IMR-90 (cell line): ENCODE measurements at regions not wholly inside any gene's neighbourhood (a gene's known extent, or its start where the extent isn't known, plus 50 kb on each side); places are given as distances from the start of the nearest gene placed in this dataset.

ENCODE experiments used
- ATAC-seq: fragments of 200-7000 bp; cut with Tn5 transposase; 2 replicates; pipeline ENCODE4 v1.9.1; 2020; ENCODE audit warnings: low read depth, mild to moderate bottlenecking, moderate library complexity
- BruUV-seq: library from RNA; stranded (reverse); fragments of 400-500 nt; replicated peaks from 2 replicates; lab custom pipeline; 2021; lab: Mats Ljungman, UMichigan
- CTCF ChIA-PET: fragments of 300-600 bp; formaldehyde crosslinking; extraction: SDS; loops from one replicate; lab custom pipeline; 2021; ENCODE audit warnings: antibody characterized with exemption; lab: Yijun Ruan, JAX
- POLR2A ChIA-PET: fragments of 300-600 bp; sonication (Branson Sonifier 250); formaldehyde crosslinking; loops from one replicate; lab custom pipeline; 2022; ENCODE audit warnings: antibody characterized with exemption; ENCODE audit not compliant: unreplicated experiment; lab: Charles Lee
- DNase-seq: peaks from one replicate; pipeline ENCODE4 v3.0.0; 2013
- H2AFZ ChIP-seq: replicated peaks from 2 replicates; pipeline ENCODE3; 2013; ENCODE audit warnings: low read length, mild to moderate bottlenecking; ENCODE audit not compliant: poor library complexity
- H2AK5ac ChIP-seq: 2 replicates; pipeline ENCODE4 v1.6.1; 2013; ENCODE audit warnings: low read depth, low read length, inconsistent platforms
- H2AK9ac ChIP-seq: replicated peaks from 2 replicates; pipeline ENCODE3; 2013; ENCODE audit warnings: mild to moderate bottlenecking, low read depth, low read length, moderate library complexity; ENCODE audit not compliant: poor library complexity
- H2BK120ac ChIP-seq: 2 replicates; pipeline ENCODE4 v1.6.1; 2013; ENCODE audit warnings: low read depth, low read length, inconsistent platforms
- H2BK15ac ChIP-seq: 3 replicates; pipeline ENCODE4 v1.6.1; 2013; ENCODE audit warnings: low read depth, low read length, inconsistent platforms
- H2BK20ac ChIP-seq: 2 replicates; pipeline ENCODE4 v1.6.1; 2013; ENCODE audit warnings: low read depth, mild to moderate bottlenecking, inconsistent platforms, low read length, moderate library complexity
- H2BK5ac ChIP-seq: 2 replicates; pipeline ENCODE4 v1.6.1; 2013; ENCODE audit warnings: mild to moderate bottlenecking, low read depth, low read length, inconsistent platforms; ENCODE audit not compliant: poor library complexity, severe bottlenecking
- H3K14ac ChIP-seq: replicated peaks from 2 replicates; pipeline ENCODE4 v1.6.1; 2013; ENCODE audit warnings: low read depth, low read length, inconsistent platforms
- H3K18ac ChIP-seq: 2 replicates; pipeline ENCODE4 v1.6.1; 2013; ENCODE audit warnings: low read depth, low read length, control low read depth
- H3K23ac ChIP-seq: 2 replicates; pipeline ENCODE4 v1.6.1; 2013; ENCODE audit warnings: low read depth, low read length, inconsistent platforms
- H3K27ac ChIP-seq: 2 replicates; pipeline ENCODE4 v1.5.1; 2013; ENCODE audit warnings: mild to moderate bottlenecking, control low read depth, low read length; ENCODE audit not compliant: insufficient read depth
- H3K27me3 ChIP-seq: 2 replicates; pipeline ENCODE4 v1.6.1; 2013; ENCODE audit warnings: low read length; ENCODE audit not compliant: control insufficient read depth, insufficient read depth
- H3K36me3 ChIP-seq: 2 replicates; pipeline ENCODE4 v1.6.1; 2013; ENCODE audit warnings: low read length, mixed read lengths; ENCODE audit not compliant: control insufficient read depth, insufficient read depth
- H3K4ac ChIP-seq: 2 replicates; pipeline ENCODE4 v1.6.1; 2013; ENCODE audit warnings: low read depth, low read length, inconsistent platforms
- H3K4me1 ChIP-seq: 2 replicates; pipeline ENCODE4 v1.6.1; 2013; ENCODE audit warnings: low read length, mixed read lengths; ENCODE audit not compliant: control insufficient read depth, insufficient read depth
- H3K4me2 ChIP-seq: 2 replicates; pipeline ENCODE4 v1.6.1; 2013; ENCODE audit warnings: low read depth, mild to moderate bottlenecking, control low read depth, low read length, moderate library complexity
- H3K4me3 ChIP-seq: 2 replicates; pipeline ENCODE4 v1.5.1; 2013; ENCODE audit warnings: low read depth, mild to moderate bottlenecking, control low read depth, low read length, moderate library complexity; ENCODE audit not compliant: insufficient read depth
- H3K56ac ChIP-seq: 2 replicates; pipeline ENCODE4 v1.6.1; 2013; ENCODE audit warnings: low read length, inconsistent platforms; ENCODE audit not compliant: insufficient read depth; ENCODE audit errors: extremely low read depth
- H3K79me1 ChIP-seq, 2 experiments: 2 replicates each; pipeline ENCODE4 v1.6.1; 2013; ENCODE audit warnings: low read length in 2 of 2, inconsistent platforms in 1 of 2, low read depth in 1 of 2
- H3K9ac ChIP-seq: 2 replicates; pipeline ENCODE4 v1.6.1; 2013; ENCODE audit warnings: low read depth, low read length, control low read depth
- H3K9me1 ChIP-seq: 2 replicates; pipeline ENCODE4 v1.6.1; 2013; ENCODE audit warnings: low read length, inconsistent platforms; ENCODE audit not compliant: insufficient read depth
- H3K9me3 ChIP-seq: 2 replicates; pipeline ENCODE4 v1.6.1; 2013; ENCODE audit warnings: low read length; ENCODE audit not compliant: control insufficient read depth, insufficient read depth
- H4K20me1 ChIP-seq: 2 replicates; pipeline ENCODE4 v1.6.1; 2013; ENCODE audit warnings: low read length, inconsistent platforms; ENCODE audit not compliant: insufficient read depth
- H4K5ac ChIP-seq: 2 replicates; pipeline ENCODE4 v1.6.1; 2013; ENCODE audit warnings: mild to moderate bottlenecking, low read depth, low read length, control low read depth
- H4K8ac ChIP-seq, 2 experiments: 2 replicates each; pipeline ENCODE4 v1.6.1; 2013; ENCODE audit warnings: low read depth in 2 of 2, low read length in 2 of 2, control low read depth in 1 of 2, inconsistent platforms in 1 of 2
- H4K91ac ChIP-seq: 2 replicates; pipeline ENCODE4 v1.6.1; 2013; ENCODE audit warnings: low read depth, low read length, inconsistent platforms; ENCODE audit not compliant: insufficient read depth
- BHLHE40 ChIP-seq: fragments of 150-350 bp; IDR thresholded peaks from 2 replicates; pipeline ENCODE4 v1.6.1; 2016; ENCODE audit warnings: mild to moderate bottlenecking, low read depth, low read length
- CEBPB ChIP-seq: IDR thresholded peaks from 2 replicates; pipeline ENCODE4 v1.6.1; 2012; ENCODE audit warnings: low read depth, low read length, improper control_type of control experiment
- CHD1 ChIP-seq: IDR thresholded peaks from 2 replicates; pipeline ENCODE4 v1.6.1; 2012; ENCODE audit warnings: low read depth, low read length, improper control_type of control experiment
- CTCF ChIP-seq: conservative IDR thresholded peaks from 2 replicates; pipeline ENCODE4 v1.5.1; 2012; ENCODE audit warnings: mild to moderate bottlenecking, low read depth, low read length, improper control_type of control experiment
- ELK1 ChIP-seq: fragments of 150-350 bp; IDR thresholded peaks from 2 replicates; pipeline ENCODE4 v1.6.1; 2016; ENCODE audit warnings: low read depth, mild to moderate bottlenecking, low read length, moderate library complexity, borderline replicate concordance
- FOS ChIP-seq: fragments of 150-350 bp; IDR thresholded peaks from 2 replicates; pipeline ENCODE4 v1.6.1; 2016; ENCODE audit warnings: low read depth, low read length
- MAFK ChIP-seq: IDR thresholded peaks from 2 replicates; pipeline ENCODE4 v1.6.1; 2012; ENCODE audit warnings: low read depth, low read length, improper control_type of control experiment
- MAZ ChIP-seq: IDR thresholded peaks from 2 replicates; pipeline ENCODE4 v1.6.1; 2012; ENCODE audit warnings: low read depth, mild to moderate bottlenecking, low read length, improper control_type of control experiment, moderate library complexity, borderline replicate concordance
- MXI1 ChIP-seq: IDR thresholded peaks from 2 replicates; pipeline ENCODE4 v1.6.1; 2012; ENCODE audit warnings: low read depth, mild to moderate bottlenecking, low read length, moderate library complexity, borderline replicate concordance
- NFE2L2 ChIP-seq: fragments of 150-350 bp; IDR thresholded peaks from 2 replicates; pipeline ENCODE4 v1.6.1; 2016; ENCODE audit warnings: low read depth, mild to moderate bottlenecking, low read length
- POLR2A ChIP-seq: IDR thresholded peaks from 2 replicates; pipeline ENCODE4 v1.6.1; 2012; ENCODE audit warnings: mild to moderate bottlenecking, low read depth, low read length
- RAD21 ChIP-seq: IDR thresholded peaks from 2 replicates; pipeline ENCODE4 v1.6.1; 2012; ENCODE audit warnings: low read length, improper control_type of control experiment
- RCOR1 ChIP-seq: IDR thresholded peaks from 2 replicates; pipeline ENCODE4 v1.6.1; 2012; ENCODE audit warnings: mild to moderate bottlenecking, low read length, improper control_type of control experiment; ENCODE audit not compliant: insufficient replicate concordance
- RFX5 ChIP-seq: IDR thresholded peaks from 2 replicates; pipeline ENCODE4 v1.8.0; 2012; ENCODE audit warnings: low read depth, mild to moderate bottlenecking, low read length, moderate library complexity
- SMC3 ChIP-seq: fragments of 150-350 bp; IDR thresholded peaks from 2 replicates; pipeline ENCODE4 v1.6.1; 2016; ENCODE audit warnings: low read depth, mild to moderate bottlenecking, antibody characterized with exemption, low read length, moderate library complexity
- USF2 ChIP-seq: fragments of 150-350 bp; IDR thresholded peaks from 2 replicates; pipeline ENCODE4 v1.6.1; 2017; ENCODE audit warnings: mild to moderate bottlenecking, antibody characterized with exemption, low read length, low read depth
- WGBS, 2 experiments: methylation state at CpG; one replicate each; pipeline versions ENCODE4 v1.1.5 to v1.1.7; 2013; ENCODE audit warnings: missing lambda C conversion rate in 2 of 2; ENCODE audit not compliant: insufficient read length in 1 of 2; ENCODE audit errors: extremely low coverage in 2 of 2; 5-methylcytosine and 5-hydroxymethylcytosine counted together
- dilution Hi-C: fragments of 300-500 bp; cut with HindIII; formaldehyde crosslinking; loops from one replicate; pipeline ENCODE4 v1.14.3; 2018; ENCODE audit warnings: low sequenced_read_pairs; ENCODE audit not compliant: unreplicated experiment
- in situ Hi-C: fragments of 300-500 bp; cut with MboI; formaldehyde crosslinking; loops from 3 replicates; pipeline ENCODE4 v1.14.3; 2019; ENCODE audit warnings: low sequenced_read_pairs, inconsistent platforms, mixed read lengths
- intact Hi-C: fragments of 100-400 bp; cut with micrococcal nuclease; formaldehyde crosslinking; loops from 2 replicates; pipeline ENCODE4 v1.10.0; 2022

- H3K4me1 ChIP-seq: no peaks in the 10 kb centered on the region
- no peak overlapping the region for H3K4ac ChIP-seq
- H3K9me3 ChIP-seq: no peaks in the 10 kb centered on the region
- ATAC-seq: no peak
- no peak overlapping the region for H3K56ac ChIP-seq
- no peak overlapping the region for H3K4me2 ChIP-seq
- no peak overlapping the region for H4K5ac ChIP-seq
- H4K20me1 ChIP-seq: no peaks in the 10 kb centered on the region
- CTCF ChIA-PET: interaction anchor here (0.6 kb wide), 1 partner anchor 1062 kb away, joined by 3 read pairs; no protein-coding TSS in a partner anchor
- H3K9ac ChIP-seq: no peak overlapping the region
- in situ Hi-C loops: no loop called here
- H2BK20ac ChIP-seq: no peak overlapping the region
- no peak overlapping the region for H3K18ac ChIP-seq
- H2AFZ ChIP-seq: no peak overlapping the region
- H3K36me3 ChIP-seq: no peaks in the 10 kb centered on the region
- POLR2A ChIA-PET: no interaction called here
- dilution Hi-C loops: no loop called here
- no peaks in the 10 kb centered on the region for H3K79me1 ChIP-seq
- no peak overlapping the region for H2BK15ac ChIP-seq
- DNase-seq: no peak
- H3K27me3 ChIP-seq: no peaks in the 10 kb centered on the region
- H3K23ac ChIP-seq: no peak overlapping the region
- H3K9me1 ChIP-seq: no peaks in the 10 kb centered on the region
- H2AK9ac ChIP-seq: no peak overlapping the region
- no peak overlapping the region for H2BK5ac ChIP-seq
- no peak overlapping the region for H3K14ac ChIP-seq
- no peak overlapping the region for H2BK120ac ChIP-seq
- H4K8ac ChIP-seq: no peak overlapping the region
- no CpG with 5 or more reads among the region's 2 CpGs for WGBS, 2 experiments
- no peak overlapping the region for H3K27ac ChIP-seq
- intact Hi-C loops: no loop called here
- TF ChIP-seq USF2 (no peak), MAFK (no peak), MXI1 (no peak), NFE2L2 (no peak), BHLHE40 (no peak), CEBPB (no peak), SMC3 (no peak), CHD1 (no peak), POLR2A (no peak), CTCF (no peak), RCOR1 (no peak), MAZ (no peak), RFX5 (no peak), ELK1 (no peak), FOS (no peak), RAD21 (no peak)
- no peak overlapping the region for H3K4me3 ChIP-seq
- H2AK5ac ChIP-seq: no peak overlapping the region
- H4K91ac ChIP-seq: no peak overlapping the region
- BruUV-seq: no TSS peak
Observed at GRCh38 chr20:24049081-24049480, 60.5 kb upstream of the GGTLC1 start.
